K562 (cell line): ENCODE measurements at regions not wholly inside any gene's neighbourhood (a gene's known extent, or its start where the extent isn't known, plus 50 kb on each side); places are given as distances from the start of the nearest gene placed in this dataset.

ENCODE experiments used
- MTF1 ChIP-seq: fragments of 250-450 bp; sonication (Bioruptor Pico); IDR thresholded peaks from 2 replicates; pipeline ENCODE4 v1.9.0; 2021; ENCODE audit warnings: moderate library complexity, mild to moderate bottlenecking, inconsistent platforms, borderline replicate concordance
- ZNF232 ChIP-seq: sonication (generic); formaldehyde crosslinking; IDR thresholded peaks from 2 replicates; pipeline ENCODE4 v1.8.0; 2022; ENCODE audit warnings: mild to moderate bottlenecking, missing genetic modification reagents

DNA sequence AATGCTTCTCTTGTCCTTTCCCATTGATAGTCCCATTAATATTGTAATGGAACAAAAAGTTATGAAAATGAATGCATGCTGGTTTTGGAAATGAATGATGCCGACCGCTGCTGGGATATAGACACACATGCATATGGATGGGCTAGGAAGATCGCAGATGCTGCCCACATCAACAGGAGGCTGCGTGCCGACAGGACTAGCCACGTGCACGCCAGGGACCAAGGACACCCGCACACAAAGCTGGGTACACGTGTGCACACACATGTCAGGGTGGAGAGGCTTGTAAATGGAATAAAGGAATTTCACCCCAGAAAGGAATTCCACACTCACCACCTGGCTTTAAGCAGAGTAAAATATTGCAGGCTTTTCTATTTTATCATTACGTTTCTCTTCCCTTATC lies 153.8 kb upstream of the VASH1 start:
- TF ChIP-seq MTF1 (CRISPR knock-in tag) (no peak), ZNF232 (CRISPR knock-in tag) (no peak)
